ENCODE measurements at regions not wholly inside any gene's neighbourhood (a gene's known extent, or its start where the extent isn't known, plus 50 kb on each side); places are given as distances from the start of the nearest gene placed in this dataset.
"Not testable (repeated sequence)": the region's sequence is repeated elsewhere in the genome, so short reads cannot be mapped to it uniquely, and the experiment has no call there.

DNA sequence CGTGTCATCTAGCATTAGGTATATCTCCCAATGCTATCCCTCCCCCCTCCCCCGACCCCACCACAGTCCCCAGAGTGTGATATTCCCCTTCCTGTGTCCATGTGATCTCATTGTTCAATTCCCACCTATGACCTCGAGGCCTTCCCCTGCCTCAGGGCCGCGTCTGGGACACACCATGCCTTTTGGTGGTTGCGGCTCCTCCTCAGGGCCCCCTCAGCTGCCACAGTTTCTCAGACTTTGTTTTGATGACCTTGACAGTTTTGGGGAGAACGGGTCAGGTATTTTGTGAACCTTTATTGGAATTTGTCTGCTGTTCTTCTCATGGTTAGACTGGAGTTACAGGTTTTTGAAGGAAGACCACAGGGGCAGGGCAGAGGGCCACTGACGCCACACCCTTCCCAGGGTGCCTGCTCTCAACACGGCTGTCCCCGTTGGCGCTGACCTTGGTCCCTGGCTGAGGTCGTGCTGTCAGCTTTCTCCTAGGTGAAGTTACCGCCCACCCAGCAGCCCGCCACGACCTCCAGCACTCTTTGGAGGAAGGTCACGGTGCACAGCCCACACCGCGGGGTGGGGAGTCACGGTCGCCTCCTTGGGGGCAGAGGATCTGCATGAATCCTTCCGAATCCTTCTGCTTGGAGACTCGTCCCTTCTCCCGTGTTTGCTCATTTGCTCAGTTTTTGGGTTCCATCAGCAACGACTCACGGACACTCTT is 130.5 kb downstream of the KIF26A start:
- no peak overlapping the region for H3K27ac ChIP-seq
- TF ChIP-seq, protein P1, sequence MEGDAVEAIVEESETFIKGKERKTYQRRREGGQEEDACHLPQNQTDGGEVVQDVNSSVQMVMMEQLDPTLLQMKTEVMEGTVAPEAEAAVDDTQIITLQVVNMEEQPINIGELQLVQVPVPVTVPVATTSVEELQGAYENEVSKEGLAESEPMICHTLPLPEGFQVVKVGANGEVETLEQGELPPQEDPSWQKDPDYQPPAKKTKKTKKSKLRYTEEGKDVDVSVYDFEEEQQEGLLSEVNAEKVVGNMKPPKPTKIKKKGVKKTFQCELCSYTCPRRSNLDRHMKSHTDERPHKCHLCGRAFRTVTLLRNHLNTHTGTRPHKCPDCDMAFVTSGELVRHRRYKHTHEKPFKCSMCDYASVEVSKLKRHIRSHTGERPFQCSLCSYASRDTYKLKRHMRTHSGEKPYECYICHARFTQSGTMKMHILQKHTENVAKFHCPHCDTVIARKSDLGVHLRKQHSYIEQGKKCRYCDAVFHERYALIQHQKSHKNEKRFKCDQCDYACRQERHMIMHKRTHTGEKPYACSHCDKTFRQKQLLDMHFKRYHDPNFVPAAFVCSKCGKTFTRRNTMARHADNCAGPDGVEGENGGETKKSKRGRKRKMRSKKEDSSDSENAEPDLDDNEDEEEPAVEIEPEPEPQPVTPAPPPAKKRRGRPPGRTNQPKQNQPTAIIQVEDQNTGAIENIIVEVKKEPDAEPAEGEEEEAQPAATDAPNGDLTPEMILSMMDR (conservative IDR thresholded peaks at IDR 0.05) = no peak
- TF ChIP-seq EZH2 (IDR thresholded peaks at IDR 0.05; ENCODE audit: low read depth) = no peak
- no peak overlapping the region for H3K4me2 ChIP-seq
- no peaks in the 10 kb centered on the region for H3F3A ChIP-seq (ENCODE audit: insufficient read depth, low read depth)
- H4K20me1 ChIP-seq (ENCODE audit: insufficient read depth) = no peaks in the 10 kb centered on the region
- BruUV-seq (replicated peaks) = no TSS peak
- intact Hi-C loops (cut with micrococcal nuclease; ENCODE audit: unreplicated experiment) = no loop called here
- no peak for DNase-seq
- no peaks in the 10 kb centered on the region for H3K4me1 ChIP-seq (replicated peaks; ENCODE audit: insufficient read depth)
- peaks cover 79% of the 10 kb centered on the region for H3K27me3 ChIP-seq (ENCODE audit: insufficient read depth, low read depth)
- CTCF ChIA-PET = no interaction called here
- no peaks in the 10 kb centered on the region for H3K79me2 ChIP-seq (ENCODE audit: low read depth)
- no peaks in the 10 kb centered on the region for H3K36me3 ChIP-seq (ENCODE audit: low read depth)
- POLR2A ChIA-PET (ENCODE audit: unreplicated experiment) = no interaction called here
- no peaks in the 10 kb centered on the region for H3K9me2 ChIP-seq (ENCODE audit: insufficient read depth)
- H2AFZ ChIP-seq = no peak overlapping the region
- no peaks in the 10 kb centered on the region for H3K9me3 ChIP-seq (ENCODE audit: insufficient read depth, low read depth)
- no peak overlapping the region for H3K4me3 ChIP-seq

DNA sequence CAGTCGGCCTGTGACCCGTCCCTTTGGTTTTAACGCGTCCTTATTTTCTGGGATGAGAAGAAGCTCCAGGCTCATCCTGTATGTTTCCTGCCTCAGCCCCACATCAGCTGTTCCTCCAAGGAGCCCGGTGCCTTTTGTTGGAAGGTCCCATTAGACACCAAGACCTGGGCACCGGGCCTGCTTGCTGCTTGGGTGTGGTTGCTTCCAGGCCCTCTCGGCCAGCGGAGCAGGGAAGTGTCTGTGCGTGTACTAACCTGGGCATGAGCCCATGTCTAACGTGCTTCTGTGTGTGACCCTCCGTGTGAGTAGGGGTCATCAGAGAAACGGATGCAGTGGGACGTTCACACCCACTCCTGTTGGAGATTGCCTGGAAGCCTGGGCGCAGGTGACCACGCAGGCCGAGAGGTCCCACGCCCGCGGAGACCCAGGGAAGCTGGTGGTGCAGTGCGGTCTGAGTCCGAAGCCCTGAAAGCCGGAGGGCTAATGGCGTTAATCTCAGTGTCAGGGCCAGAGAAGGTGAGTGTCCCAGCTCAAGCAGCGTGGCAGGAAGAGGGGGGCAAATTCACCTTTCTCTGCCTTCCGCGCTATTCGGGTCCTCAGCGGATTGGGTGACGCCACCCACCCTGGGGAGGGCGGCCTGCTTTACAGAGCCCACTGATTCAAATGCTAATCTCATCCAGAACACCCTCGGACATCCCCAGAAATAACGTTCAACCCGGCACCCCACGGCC is 131.3 kb downstream of the KIF26A start:
- H2AFZ ChIP-seq; BruUV-seq (replicated peaks); H3F3A ChIP-seq (ENCODE audit: insufficient read depth, low read depth); H3K4me2 ChIP-seq; H3K9me2 ChIP-seq (ENCODE audit: insufficient read depth); H3K79me2 ChIP-seq (ENCODE audit: low read depth); H3K4me3 ChIP-seq; H3K9me3 ChIP-seq (ENCODE audit: insufficient read depth, low read depth); H4K20me1 ChIP-seq (ENCODE audit: insufficient read depth); DNase-seq; H3K27ac ChIP-seq; intact Hi-C loops (cut with micrococcal nuclease; ENCODE audit: unreplicated experiment); H3K4me1 ChIP-seq (replicated peaks; ENCODE audit: insufficient read depth); POLR2A ChIA-PET (ENCODE audit: unreplicated experiment); H3K36me3 ChIP-seq (ENCODE audit: low read depth); CTCF ChIA-PET: not testable (repeated sequence)
- peaks cover 73% of the 10 kb centered on the region for H3K27me3 ChIP-seq (ENCODE audit: insufficient read depth, low read depth)

DNA sequence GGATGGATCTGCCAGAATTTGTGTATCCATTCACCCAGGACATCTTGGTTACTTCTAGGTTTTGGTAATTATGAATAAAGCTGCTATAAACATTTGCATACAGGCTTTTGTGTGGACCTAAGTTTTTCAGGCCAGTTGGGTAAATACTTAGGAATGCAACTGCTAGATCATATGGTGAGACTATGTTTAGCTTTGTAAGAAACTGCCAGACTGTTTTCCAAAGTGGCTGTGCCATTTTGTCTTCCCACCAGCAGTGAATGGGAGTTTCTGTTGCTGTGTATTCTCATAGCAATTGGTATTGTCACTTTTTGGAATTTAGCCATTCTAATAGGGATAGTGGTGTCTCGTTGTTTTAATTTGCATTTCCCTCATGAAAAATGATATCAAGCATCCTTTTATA is 133.0 kb downstream of the KIF26A start:
- intact Hi-C loops (cut with micrococcal nuclease; ENCODE audit: unreplicated experiment) = no loop called here
- no peak for TF ChIP-seq EZH2 (IDR thresholded peaks at IDR 0.05; ENCODE audit: low read depth)
- TF ChIP-seq, protein P1 (conservative IDR thresholded peaks at IDR 0.05) = no peak
- Histone ChIP-seq H3K9me3 (ENCODE audit: insufficient read depth, low read depth) (no peaks in the 10 kb centered on the region), H3K79me2 (ENCODE audit: low read depth) (no peaks in the 10 kb centered on the region), H3K36me3 (ENCODE audit: low read depth) (no peaks in the 10 kb centered on the region), H3K4me1 (replicated peaks; ENCODE audit: insufficient read depth) (no peaks in the 10 kb centered on the region), H2AFZ (no peak overlapping the region), H3K4me3 (no peak overlapping the region), H3K27ac (no peak overlapping the region), H3K9me2 (ENCODE audit: insufficient read depth) (no peaks in the 10 kb centered on the region), H3K27me3 (ENCODE audit: insufficient read depth, low read depth) (peaks cover 73% of the 10 kb centered on the region), H4K20me1 (ENCODE audit: insufficient read depth) (no peaks in the 10 kb centered on the region), H3K4me2 (no peak overlapping the region), H3F3A (ENCODE audit: insufficient read depth, low read depth) (no peaks in the 10 kb centered on the region)
- no TSS peak for BruUV-seq (replicated peaks)
- CTCF ChIA-PET = no interaction called here
- POLR2A ChIA-PET (ENCODE audit: unreplicated experiment) = interaction anchor here (0.6 kb wide), 1 partner anchor 100 kb away, joined by 3 read pairs; no protein-coding TSS in a partner anchor
- no peak for DNase-seq
